HG03558 (cell line): ENCODE measurements at regions not wholly inside any gene's neighbourhood (a gene's known extent, or its start where the extent isn't known, plus 50 kb on each side); places are given as distances from the start of the nearest gene placed in this dataset.
"Not testable (repeated sequence)": the region's sequence is repeated elsewhere in the genome, so short reads cannot be mapped to it uniquely, and the experiment has no call there.

Experiments
- ATAC-seq: cut with Tn5 transposase; IDR thresholded peaks from one replicate; pipeline ENCODE4 v1.9.1; 2021; ENCODE audit warnings: moderate number of reproducible peaks; ENCODE audit not compliant: unreplicated experiment; ENCODE audit errors: extremely low read depth

DNA sequence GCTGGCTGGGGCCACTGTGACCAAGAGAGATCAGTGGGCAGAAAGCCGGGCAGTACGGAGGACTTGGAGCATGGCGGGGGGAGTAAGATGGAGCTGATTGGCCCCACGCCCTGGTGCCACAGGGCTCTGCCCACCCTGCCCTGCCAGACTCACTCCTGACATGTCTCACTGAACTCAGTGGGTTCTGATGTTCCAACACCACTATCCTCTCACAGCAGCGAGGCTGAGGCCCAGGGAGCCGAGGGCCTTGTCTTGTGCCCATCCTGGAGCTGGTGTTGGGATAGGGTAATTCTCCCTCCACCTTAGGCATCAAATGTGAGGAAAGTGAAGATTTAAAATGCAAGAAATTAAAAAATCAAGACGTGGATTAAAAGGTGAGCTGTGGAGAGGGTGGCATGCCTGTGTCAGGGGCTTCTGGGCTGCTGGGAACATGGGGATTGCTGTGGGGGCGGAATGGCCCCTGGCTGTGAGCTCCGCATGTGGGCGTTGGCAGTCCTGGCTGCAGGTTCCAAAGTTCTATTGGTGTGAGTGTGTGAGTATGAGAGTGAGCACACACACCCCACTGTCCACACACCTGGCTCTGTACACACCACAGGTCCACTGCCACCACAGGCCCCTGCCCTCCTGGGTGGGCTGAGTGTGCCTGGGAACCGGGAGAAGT is 283.5 kb upstream of the HS6ST1 start:
- no peak for ATAC-seq

DNA sequence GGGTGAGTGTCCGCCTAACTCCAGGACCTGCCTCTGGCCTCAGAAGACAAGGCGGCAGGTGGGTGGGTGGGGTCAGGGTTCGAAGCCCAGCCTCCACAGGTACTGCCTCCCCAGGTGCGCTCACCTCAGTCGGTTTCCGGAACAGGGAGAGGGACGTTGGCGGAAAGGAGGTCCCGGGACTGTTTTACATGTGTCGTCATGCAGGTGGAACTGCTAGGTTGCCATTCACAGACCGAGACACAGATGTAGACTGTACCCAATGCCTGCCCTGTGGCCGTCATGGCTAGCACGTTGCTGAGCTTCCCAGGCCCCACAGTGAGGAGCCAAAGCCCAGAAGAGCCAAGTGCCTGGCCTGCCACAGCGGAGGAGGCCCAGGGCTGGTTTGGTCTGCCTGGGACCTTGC is 284.0 kb upstream of the HS6ST1 start:
- ATAC-seq = no peak

DNA sequence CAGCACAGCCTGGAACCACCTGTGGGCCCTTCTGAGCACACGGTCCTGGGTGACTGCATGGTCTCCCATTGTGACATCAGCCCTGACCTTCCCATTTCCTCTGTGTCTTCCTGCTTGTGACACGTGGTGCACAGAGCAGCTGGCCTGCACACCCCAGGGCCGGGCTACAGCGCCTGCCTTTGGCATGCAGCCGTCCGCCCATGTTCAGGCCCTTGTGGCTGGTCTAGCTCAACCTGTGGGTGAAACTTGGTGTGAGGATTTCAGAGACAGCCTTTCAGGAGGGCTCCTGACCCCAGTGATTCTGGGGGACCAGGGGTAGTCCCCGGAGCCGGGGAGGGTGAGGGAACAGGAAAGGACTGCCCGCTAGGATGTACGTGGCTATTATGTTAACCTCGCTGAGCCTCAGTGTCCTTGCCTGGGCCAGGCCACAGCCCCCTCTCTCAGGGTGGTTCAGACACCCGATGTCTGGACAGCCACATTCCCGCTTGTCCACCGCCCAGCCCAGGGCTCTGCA is 284.8 kb upstream of the HS6ST1 start:
- ATAC-seq = no peak

DNA sequence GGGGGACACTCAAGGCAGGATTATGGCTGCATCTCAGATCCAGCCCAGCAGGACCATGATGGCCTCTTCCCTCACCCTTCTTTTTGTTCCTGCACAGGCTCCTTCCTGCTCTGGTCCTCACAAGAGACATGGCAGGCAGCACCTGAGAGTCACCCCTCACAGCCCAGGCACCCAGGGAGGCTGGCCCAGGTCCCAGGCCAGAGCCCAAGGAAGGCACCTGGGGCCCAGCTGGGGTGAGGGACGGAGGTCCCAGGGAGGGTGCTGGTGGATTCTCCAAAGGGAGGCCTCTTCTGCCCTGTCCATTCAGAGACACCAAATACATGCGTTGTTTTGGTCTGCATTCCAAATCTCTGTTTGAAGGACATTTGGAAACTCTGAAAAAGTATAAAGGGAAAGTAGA is 285.4 kb upstream of the HS6ST1 start:
- ATAC-seq = no peak

DNA sequence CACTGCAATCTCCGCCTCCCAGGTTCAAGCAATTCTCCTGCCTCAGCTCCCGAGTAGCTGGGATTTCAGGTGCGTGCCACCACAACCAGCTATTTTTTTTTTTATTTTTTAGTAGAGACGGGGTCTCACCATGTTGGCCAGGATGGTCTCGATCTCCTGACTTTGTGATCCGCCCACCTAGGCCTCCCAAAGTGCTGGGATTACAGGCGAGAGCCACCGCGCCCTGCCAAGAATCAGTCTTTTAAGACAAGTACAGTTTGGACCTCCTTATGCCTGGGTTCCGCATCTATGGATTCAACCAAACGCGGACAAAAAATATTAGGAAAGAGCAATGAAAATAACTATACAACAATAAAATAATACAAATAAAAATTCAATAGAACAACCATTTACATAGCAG is 285.9 kb upstream of the HS6ST1 start:
- ATAC-seq = not testable (repeated sequence)

DNA sequence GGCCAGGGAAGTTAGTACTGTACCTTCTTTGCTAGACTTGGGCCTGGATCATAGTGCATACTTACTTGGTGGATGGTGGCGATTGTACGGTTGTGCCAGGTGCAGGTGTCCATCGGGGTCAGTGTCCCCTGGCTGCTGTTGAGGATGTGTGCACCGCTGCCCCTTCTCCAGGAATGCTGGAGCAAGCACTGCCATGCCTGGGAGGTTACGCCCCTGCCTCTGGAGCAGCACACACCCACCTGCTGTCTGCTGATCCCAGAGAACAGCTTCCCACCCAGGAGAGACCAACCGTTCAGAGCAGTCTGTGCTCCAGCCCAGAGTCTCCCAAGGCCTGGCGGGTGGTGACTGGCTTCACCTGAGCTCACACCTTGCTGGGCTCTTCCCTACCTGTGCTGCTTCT is 286.8 kb upstream of the HS6ST1 start:
- no peak for ATAC-seq

DNA sequence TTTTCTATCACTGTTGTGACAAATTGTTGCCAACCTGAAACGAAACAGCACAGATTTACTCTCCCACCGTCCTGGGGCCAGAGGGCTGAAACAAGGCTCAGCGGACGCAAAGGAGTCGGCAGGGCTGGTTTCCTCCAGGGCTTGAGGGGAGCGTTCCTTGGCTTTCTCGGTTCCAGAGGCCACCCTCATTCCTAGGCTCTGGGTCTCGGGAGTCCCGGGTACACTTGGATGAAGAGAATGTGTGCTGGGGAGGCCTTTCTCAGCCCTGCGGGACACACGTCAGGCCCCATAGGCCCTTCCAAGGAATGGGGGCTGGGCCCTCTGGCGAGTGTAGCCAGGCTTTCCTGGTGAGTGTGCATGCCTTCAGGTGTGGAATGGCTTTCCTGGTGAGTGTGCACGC is 287.3 kb upstream of the HS6ST1 start:
- no peak for ATAC-seq

GRCh38 chr2:128606837-128607236 is 288.2 kb upstream of the HS6ST1 start:
- ATAC-seq = no peak

- ATAC-seq = no peak
Measured at GRCh38 chr2:128607440-128607839, 288.8 kb upstream of the HS6ST1 start.

DNA sequence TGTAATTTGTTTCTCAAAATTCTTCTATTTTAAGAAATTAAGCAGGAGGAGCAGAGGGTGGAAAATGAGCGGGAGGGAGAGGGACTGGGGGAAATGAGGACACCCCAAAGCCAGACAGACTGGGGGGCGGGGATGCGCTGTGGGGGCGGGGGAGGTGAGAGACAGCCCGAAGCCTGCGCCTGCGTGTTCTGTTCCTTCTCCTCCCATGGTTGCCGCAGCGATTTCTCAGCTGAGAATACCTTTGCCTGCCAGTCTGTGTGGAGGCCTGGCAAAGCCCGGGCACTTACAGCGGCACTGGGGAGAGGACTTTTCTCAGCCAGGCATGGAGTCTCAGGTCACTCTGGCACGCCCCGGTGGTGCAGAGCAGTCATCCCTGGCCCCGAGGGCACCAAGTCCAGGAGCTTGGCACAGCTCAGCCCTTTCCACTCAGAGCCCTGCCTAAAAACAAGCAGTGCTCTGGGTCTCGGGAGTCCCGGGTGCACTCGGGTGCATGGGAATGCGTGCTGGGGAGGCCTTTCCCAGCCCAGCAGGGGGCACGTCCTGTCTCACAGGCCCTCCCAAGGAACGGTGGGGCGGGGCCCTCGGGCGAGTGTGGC is 289.3 kb upstream of the HS6ST1 start:
- ATAC-seq = no peak

DNA sequence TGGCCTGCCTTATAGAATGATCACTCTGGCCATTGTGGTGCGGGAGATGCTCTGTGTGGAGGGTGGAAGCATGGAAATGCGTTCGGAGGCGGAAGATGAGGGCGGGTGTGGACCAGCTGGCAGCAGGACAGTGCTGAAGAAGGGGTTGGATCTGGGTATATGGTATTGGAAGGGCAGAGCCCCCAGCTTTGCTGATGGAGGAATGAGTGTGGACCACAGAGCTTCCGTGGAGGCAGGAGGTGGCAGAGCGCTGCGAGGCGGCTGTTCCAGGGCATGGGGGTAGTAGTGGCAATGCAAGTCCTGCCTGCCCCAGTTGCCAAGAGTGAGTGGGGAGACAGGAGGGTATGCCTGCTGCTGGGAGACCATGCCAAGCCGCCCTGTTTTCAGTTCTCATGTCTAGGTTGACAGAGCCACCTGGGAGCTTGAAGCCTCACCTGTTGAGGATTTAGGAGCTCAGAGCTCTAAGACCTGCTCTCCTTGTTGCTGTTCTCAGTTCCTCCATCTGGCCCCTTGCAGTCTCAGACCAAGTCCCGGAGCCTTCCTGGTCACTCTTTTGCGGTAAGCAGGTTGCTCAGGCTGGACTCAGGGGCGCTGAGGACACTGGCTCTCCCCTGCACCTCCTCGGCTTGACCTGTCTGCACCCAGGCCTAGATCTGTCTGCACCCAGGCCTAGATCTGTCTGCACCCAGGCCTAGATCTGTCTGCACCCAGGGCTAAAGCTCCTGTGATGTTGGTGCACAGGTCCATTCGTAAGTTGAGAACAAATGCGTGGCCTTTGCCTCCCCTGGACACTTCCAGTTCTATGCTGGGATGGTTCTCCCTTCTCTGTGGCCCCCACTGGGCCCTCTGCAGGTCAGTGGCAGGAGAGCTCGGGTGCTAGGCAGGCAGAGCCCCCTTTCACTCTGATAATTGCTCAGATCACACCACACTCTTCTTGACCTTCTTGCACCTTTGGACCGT is 290.5 kb upstream of the HS6ST1 start:
- ATAC-seq = no peak

DNA sequence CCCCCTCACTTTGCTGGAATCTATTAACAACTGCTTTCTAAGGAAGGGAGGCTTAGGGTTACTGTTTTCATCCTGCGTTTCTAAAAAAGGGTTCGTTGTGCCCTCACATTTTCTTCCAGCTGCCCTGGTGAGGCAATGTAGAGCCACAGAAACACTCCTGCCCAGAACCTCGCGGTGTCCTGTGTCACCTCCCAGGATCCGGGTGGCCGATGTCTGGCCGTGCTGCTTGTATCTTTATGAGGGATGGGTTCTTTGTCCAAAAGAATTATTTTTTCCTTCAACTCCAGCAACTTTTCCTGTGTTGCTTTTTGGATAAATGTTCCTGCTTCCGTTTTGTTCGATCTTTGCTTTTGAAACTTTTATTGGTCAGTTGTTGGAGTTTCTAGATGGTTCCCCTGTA is 291.8 kb upstream of the HS6ST1 start:
- ATAC-seq = no peak

GRCh38 chr2:128611421-128612320 is 293.0 kb upstream of the HS6ST1 start:
- ATAC-seq = no peak

DNA sequence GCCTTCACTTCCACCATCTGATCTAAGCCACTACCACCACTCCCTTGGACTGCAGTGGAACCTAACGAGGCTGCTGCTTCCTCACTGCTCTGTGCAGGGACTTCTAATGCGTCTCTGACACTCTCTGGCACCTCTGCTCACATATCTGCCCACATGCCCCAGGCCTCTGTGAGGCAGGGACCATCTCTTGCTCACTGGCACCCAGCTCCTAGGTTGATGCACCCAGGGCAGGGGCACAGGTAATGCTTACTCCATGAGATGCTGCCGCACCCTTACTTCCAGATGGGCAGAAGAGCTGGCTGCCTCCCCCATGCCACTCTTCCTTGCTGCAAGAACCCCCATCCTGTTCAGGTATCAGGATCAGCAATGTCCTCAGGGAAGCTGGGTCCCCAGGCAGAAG is 294.0 kb upstream of the HS6ST1 start:
- ATAC-seq = no peak

DNA sequence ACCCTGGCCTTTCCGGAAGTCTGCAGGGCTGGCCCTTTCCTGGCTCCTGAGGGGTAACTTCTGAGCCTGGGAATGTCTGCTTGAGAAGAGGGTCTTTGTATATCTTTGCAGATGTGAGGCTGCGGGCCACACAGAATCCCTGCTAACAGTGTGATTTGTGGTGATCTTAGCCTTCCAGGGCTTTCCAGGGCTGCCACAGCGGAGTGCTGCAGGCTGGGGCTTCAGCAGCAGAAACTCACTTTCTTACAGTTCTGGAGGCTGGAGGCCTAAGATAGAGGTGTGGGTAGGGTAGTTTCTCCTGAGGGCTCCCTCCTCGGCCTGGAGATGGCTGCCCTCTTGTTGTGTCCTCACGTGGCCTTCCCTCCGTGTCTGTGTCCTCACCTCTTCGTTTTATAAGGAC is 294.7 kb upstream of the HS6ST1 start:
- no peak for ATAC-seq

- no peak for ATAC-seq
Measured at GRCh38 chr2:128613876-128614275, 295.2 kb upstream of the HS6ST1 start.

GRCh38 chr2:128614907-128615306 is 296.2 kb upstream of the HS6ST1 start:
- not testable (repeated sequence) for ATAC-seq

DNA sequence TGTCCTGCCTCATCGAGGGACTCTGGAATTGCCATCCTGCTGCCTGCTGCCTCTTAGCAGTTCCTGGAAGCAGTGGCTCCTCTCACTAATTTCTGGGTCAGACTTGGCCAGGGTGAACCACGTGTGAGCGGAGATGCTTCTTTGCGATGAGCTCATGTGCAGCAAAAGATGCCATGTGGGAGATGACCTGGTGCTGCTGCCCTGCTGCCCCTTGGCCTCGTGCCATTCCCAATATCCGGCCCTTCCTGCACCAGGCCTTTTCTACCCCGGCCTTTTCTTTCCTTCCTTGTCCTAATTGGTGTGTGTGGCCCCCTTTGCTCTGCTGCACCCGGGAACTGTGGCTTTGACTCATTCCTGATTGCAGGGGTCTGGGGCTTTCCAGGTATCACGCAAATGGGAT is 296.9 kb upstream of the HS6ST1 start:
- no peak for ATAC-seq

- no peak for ATAC-seq
Measured at GRCh38 chr2:128617029-128617590, 298.4 kb upstream of the HS6ST1 start.

DNA sequence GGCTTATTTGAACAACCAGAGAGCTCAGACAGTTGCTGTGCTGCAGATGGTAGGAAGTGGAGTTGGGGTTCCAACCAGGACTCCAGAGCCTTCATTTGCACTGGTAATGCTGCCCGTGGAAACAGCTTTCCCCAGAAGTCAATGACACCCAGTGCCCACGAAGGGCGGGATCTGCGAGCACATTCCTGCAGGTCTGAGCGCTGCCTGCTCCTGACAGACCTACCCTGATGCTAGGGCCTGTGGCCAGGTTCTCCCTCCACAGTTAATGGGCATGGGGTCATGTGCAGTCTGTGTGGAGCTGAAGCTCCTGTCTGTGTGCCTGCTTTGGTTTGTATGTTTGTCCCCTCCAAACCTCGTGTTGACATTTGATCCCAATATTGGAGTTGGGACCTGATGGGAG is 299.0 kb upstream of the HS6ST1 start:
- no peak for ATAC-seq
